ENCODE measurements at regions not wholly inside any gene's neighbourhood (a gene's known extent, or its start where the extent isn't known, plus 50 kb on each side); places are given as distances from the start of the nearest gene placed in this dataset.

- Histone ChIP-seq H3K4me1 (ENCODE audit: control insufficient read depth in 1 of 2, insufficient read depth in 2 of 2, low read length in 2 of 2) (no peaks in the 10 kb centered on the region), H3K9me3 (ENCODE audit: control insufficient read depth, low read length) (no peaks in the 10 kb centered on the region), H3K27ac (ENCODE audit: low read depth in 1 of 2, low read length in 2 of 2) (no peak overlapping the region), H3K4me3 (ENCODE audit: low read length in 2 of 2) (no peak overlapping the region), H3K27me3 (ENCODE audit: control insufficient read depth in 1 of 2, insufficient read depth in 2 of 2, low read length in 1 of 2) (no peaks in the 10 kb centered on the region), H3K36me3 (ENCODE audit: control insufficient read depth in 1 of 2, insufficient read depth in 2 of 2, low read length in 1 of 2) (no peaks in the 10 kb centered on the region)
- no peak for ATAC-seq (ENCODE audit: low FRiP score)
- intact Hi-C loops (cut with DNase I), result no loop called here
- WGBS, 2 donors, result 91 to 93% methylated on average over 5 of the region's 5 CpGs
- no peak for DNase-seq
Observed at GRCh38 chr13:50153876-50154275, 138.6 kb downstream of the KCNRG start.

- Histone ChIP-seq H3K27me3 (ENCODE audit: control insufficient read depth in 1 of 2, insufficient read depth in 2 of 2, low read length in 1 of 2) (no peaks in the 10 kb centered on the region), H3K27ac (ENCODE audit: low read depth in 1 of 2, low read length in 2 of 2) (no peak overlapping the region), H3K4me3 (ENCODE audit: low read length in 2 of 2) (no peak overlapping the region), H3K9me3 (ENCODE audit: control insufficient read depth, low read length) (no peaks in the 10 kb centered on the region), H3K36me3 (ENCODE audit: control insufficient read depth in 1 of 2, insufficient read depth in 2 of 2, low read length in 1 of 2) (no peaks in the 10 kb centered on the region), H3K4me1 (ENCODE audit: control insufficient read depth in 1 of 2, insufficient read depth in 2 of 2, low read length in 2 of 2) (no peaks in the 10 kb centered on the region)
- intact Hi-C loops (cut with DNase I), result no loop called here
- ATAC-seq (ENCODE audit: low FRiP score) (no peak), DNase-seq (no peak)
- WGBS, 2 donors, result 97 to 99% methylated on average over 1 of the region's 1 CpG
Observed at GRCh38 chr13:50154697-50155096, 139.5 kb downstream of the KCNRG start.

- H3K9me3 ChIP-seq (ENCODE audit: control insufficient read depth, low read length), result no peaks in the 10 kb centered on the region
- no peaks in the 10 kb centered on the region for H3K4me1 ChIP-seq (ENCODE audit: control insufficient read depth in 1 of 2, insufficient read depth in 2 of 2, low read length in 2 of 2)
- H3K27me3 ChIP-seq (ENCODE audit: control insufficient read depth in 1 of 2, insufficient read depth in 2 of 2, low read length in 1 of 2), result no peaks in the 10 kb centered on the region
- ATAC-seq (ENCODE audit: low FRiP score) (no peak), DNase-seq (no peak)
- WGBS, 2 donors, result 99 to 100% methylated on average over 1 of the region's 1 CpG
- H3K4me3 ChIP-seq (ENCODE audit: low read length in 2 of 2), result no peak overlapping the region
- no peaks in the 10 kb centered on the region for H3K36me3 ChIP-seq (ENCODE audit: control insufficient read depth in 1 of 2, insufficient read depth in 2 of 2, low read length in 1 of 2)
- H3K27ac ChIP-seq (ENCODE audit: low read depth in 1 of 2, low read length in 2 of 2), result no peak overlapping the region
- intact Hi-C loops (cut with DNase I), result no loop called here
Observed at GRCh38 chr13:50156140-50156539, 140.9 kb downstream of the KCNRG start.

GRCh38 chr13:50156561-50157127 is 141.4 kb downstream of the KCNRG start:
- intact Hi-C loops (cut with DNase I), result no loop called here
- whole genome bisulfite sequencing, 2 donors, result 65 to 78% methylated on average over 5 of the region's 5 CpGs
- no peaks in the 10 kb centered on the region for H3K27me3 ChIP-seq (ENCODE audit: control insufficient read depth in 1 of 2, insufficient read depth in 2 of 2, low read length in 1 of 2)
- peak; percentile 70 for ATAC-seq (ENCODE audit: low FRiP score)
- H3K27ac ChIP-seq (ENCODE audit: low read depth in 1 of 2, low read length in 2 of 2), result no peak overlapping the region
- no peaks in the 10 kb centered on the region for H3K4me1 ChIP-seq (ENCODE audit: control insufficient read depth in 1 of 2, insufficient read depth in 2 of 2, low read length in 2 of 2)
- no peaks in the 10 kb centered on the region for H3K36me3 ChIP-seq (ENCODE audit: control insufficient read depth in 1 of 2, insufficient read depth in 2 of 2, low read length in 1 of 2)
- H3K9me3 ChIP-seq (ENCODE audit: control insufficient read depth, low read length), result no peaks in the 10 kb centered on the region
- DNase-seq, result no peak
- H3K4me3 ChIP-seq (ENCODE audit: low read length in 2 of 2), result no peak overlapping the region

GRCh38 chr13:50158385-50159165 is 143.3 kb downstream of the KCNRG start:
- no peak for ATAC-seq (ENCODE audit: low FRiP score)
- Histone ChIP-seq H3K36me3 (ENCODE audit: control insufficient read depth in 1 of 2, insufficient read depth in 2 of 2, low read length in 1 of 2) (no peaks in the 10 kb centered on the region), H3K27me3 (ENCODE audit: control insufficient read depth in 1 of 2, insufficient read depth in 2 of 2, low read length in 1 of 2) (no peaks in the 10 kb centered on the region), H3K4me3 (ENCODE audit: low read length in 2 of 2) (no peak overlapping the region), H3K27ac (ENCODE audit: low read depth in 1 of 2, low read length in 2 of 2) (no peak overlapping the region), H3K4me1 (ENCODE audit: control insufficient read depth in 1 of 2, insufficient read depth in 2 of 2, low read length in 2 of 2) (no peaks in the 10 kb centered on the region), H3K9me3 (ENCODE audit: control insufficient read depth, low read length) (no peaks in the 10 kb centered on the region)
- DNase-seq, result no peak
- 94 to 98% methylated on average over 4 of the region's 4 CpGs for WGBS, 2 donors
- intact Hi-C loops (cut with DNase I), result no loop called here

- H3K27me3 ChIP-seq (ENCODE audit: control insufficient read depth in 1 of 2, insufficient read depth in 2 of 2, low read length in 1 of 2), result no peaks in the 10 kb centered on the region
- no peak overlapping the region for H3K4me3 ChIP-seq (ENCODE audit: low read length in 2 of 2)
- DNase-seq, result no peak
- H3K4me1 ChIP-seq (ENCODE audit: control insufficient read depth in 1 of 2, insufficient read depth in 2 of 2, low read length in 2 of 2), result no peaks in the 10 kb centered on the region
- H3K36me3 ChIP-seq (ENCODE audit: control insufficient read depth in 1 of 2, insufficient read depth in 2 of 2, low read length in 1 of 2), result no peaks in the 10 kb centered on the region
- intact Hi-C loops (cut with DNase I), result loop anchor here in 1 of 2 donors (10.0 kb wide), 1 partner anchor 645 kb away; no protein-coding TSS in a partner anchor
- H3K27ac ChIP-seq (ENCODE audit: low read depth in 1 of 2, low read length in 2 of 2), result no peak overlapping the region
- ATAC-seq (ENCODE audit: low FRiP score), result no peak
- 87 to 90% methylated on average over 1 of the region's 1 CpG for WGBS, 2 donors
- H3K9me3 ChIP-seq (ENCODE audit: control insufficient read depth, low read length), result no peaks in the 10 kb centered on the region
Observed at GRCh38 chr13:50159607-50160006, 144.4 kb downstream of the KCNRG start.

- H3K27me3 ChIP-seq (ENCODE audit: control insufficient read depth in 1 of 2, insufficient read depth in 2 of 2, low read length in 1 of 2), result no peaks in the 10 kb centered on the region
- intact Hi-C loops (cut with DNase I), result loop anchor here in 1 of 2 donors (10.0 kb wide), 1 partner anchor 644 kb away; no protein-coding TSS in a partner anchor
- no peaks in the 10 kb centered on the region for H3K4me1 ChIP-seq (ENCODE audit: control insufficient read depth in 1 of 2, insufficient read depth in 2 of 2, low read length in 2 of 2)
- H3K36me3 ChIP-seq (ENCODE audit: control insufficient read depth in 1 of 2, insufficient read depth in 2 of 2, low read length in 1 of 2), result no peaks in the 10 kb centered on the region
- no peaks in the 10 kb centered on the region for H3K9me3 ChIP-seq (ENCODE audit: control insufficient read depth, low read length)
- ATAC-seq (ENCODE audit: low FRiP score), result no peak
- H3K4me3 ChIP-seq (ENCODE audit: low read length in 2 of 2), result no peak overlapping the region
- H3K27ac ChIP-seq (ENCODE audit: low read depth in 1 of 2, low read length in 2 of 2), result no peak overlapping the region
- no peak for DNase-seq
- 87 to 88% methylated on average over 2 of the region's 2 CpGs for WGBS, 2 donors
Observed at GRCh38 chr13:50161052-50161451, 145.8 kb downstream of the KCNRG start.

GRCh38 chr13:50162001-50162400 is 146.8 kb downstream of the KCNRG start:
- no peak overlapping the region for H3K27ac ChIP-seq (ENCODE audit: low read depth in 1 of 2, low read length in 2 of 2)
- H3K27me3 ChIP-seq (ENCODE audit: control insufficient read depth in 1 of 2, insufficient read depth in 2 of 2, low read length in 1 of 2), result no peaks in the 10 kb centered on the region
- no peaks in the 10 kb centered on the region for H3K4me1 ChIP-seq (ENCODE audit: control insufficient read depth in 1 of 2, insufficient read depth in 2 of 2, low read length in 2 of 2)
- intact Hi-C loops (cut with DNase I), result loop anchor here in 1 of 2 donors (10.0 kb wide), 1 partner anchor 643 kb away; no protein-coding TSS in a partner anchor
- H3K36me3 ChIP-seq (ENCODE audit: control insufficient read depth in 1 of 2, insufficient read depth in 2 of 2, low read length in 1 of 2), result no peaks in the 10 kb centered on the region
- 78 to 89% methylated on average over 4 of the region's 4 CpGs for WGBS, 2 donors
- ATAC-seq (ENCODE audit: low FRiP score) (no peak), DNase-seq (no peak)
- no peaks in the 10 kb centered on the region for H3K9me3 ChIP-seq (ENCODE audit: control insufficient read depth, low read length)
- no peak overlapping the region for H3K4me3 ChIP-seq (ENCODE audit: low read length in 2 of 2)

GRCh38 chr13:50162567-50162966 is 147.3 kb downstream of the KCNRG start:
- Histone ChIP-seq H3K4me3 (ENCODE audit: low read length in 2 of 2) (no peak overlapping the region), H3K4me1 (ENCODE audit: control insufficient read depth in 1 of 2, insufficient read depth in 2 of 2, low read length in 2 of 2) (no peaks in the 10 kb centered on the region), H3K9me3 (ENCODE audit: control insufficient read depth, low read length) (no peaks in the 10 kb centered on the region), H3K27me3 (ENCODE audit: control insufficient read depth in 1 of 2, insufficient read depth in 2 of 2, low read length in 1 of 2) (no peaks in the 10 kb centered on the region), H3K36me3 (ENCODE audit: control insufficient read depth in 1 of 2, insufficient read depth in 2 of 2, low read length in 1 of 2) (no peaks in the 10 kb centered on the region), H3K27ac (ENCODE audit: low read depth in 1 of 2, low read length in 2 of 2) (no peak overlapping the region)
- DNase-seq (no peak), ATAC-seq (ENCODE audit: low FRiP score) (no peak)
- WGBS, 2 donors, result 61 to 71% methylated on average over 2 of the region's 2 CpGs
- intact Hi-C loops (cut with DNase I), result loop anchor here in 1 of 2 donors (10.0 kb wide), 1 partner anchor 642 kb away; no protein-coding TSS in a partner anchor
